ENCODE measurements at regions not wholly inside any gene's neighbourhood (a gene's known extent, or its start where the extent isn't known, plus 50 kb on each side); places are given as distances from the start of the nearest gene placed in this dataset.
"Not testable (repeated sequence)": the region's sequence is repeated elsewhere in the genome, so short reads cannot be mapped to it uniquely, and the experiment has no call there.

- DNase-seq; intact Hi-C loops (cut with DNase I): not testable (repeated sequence)
These were observed 585.2 kb downstream of the TTLL7 start for GRCh38 chr1:83413839-83414107.

GRCh38 chr1:83410746-83411413 is 588.1 kb downstream of the TTLL7 start:
- DNase-seq; intact Hi-C loops (cut with DNase I): not testable (repeated sequence)

GRCh38 chr1:83406693-83407371 is 592.1 kb downstream of the TTLL7 start:
- DNase-seq; intact Hi-C loops (cut with DNase I): not testable (repeated sequence)

GRCh38 chr1:83405789-83406188 is 593.1 kb downstream of the TTLL7 start:
- intact Hi-C loops (cut with DNase I); DNase-seq: not testable (repeated sequence)

- intact Hi-C loops (cut with DNase I); DNase-seq: not testable (repeated sequence)
These were observed 595.4 kb downstream of the TTLL7 start for GRCh38 chr1:83403500-83403899.

- DNase-seq; intact Hi-C loops (cut with DNase I): not testable (repeated sequence)
These were observed 597.8 kb downstream of the TTLL7 start for GRCh38 chr1:83401146-83401545.

GRCh38 chr1:83400173-83400572 is 598.8 kb downstream of the TTLL7 start:
- intact Hi-C loops (cut with DNase I); DNase-seq: not testable (repeated sequence)

- intact Hi-C loops (cut with DNase I); DNase-seq: not testable (repeated sequence)
These were observed 600.8 kb downstream of the TTLL7 start for GRCh38 chr1:83398125-83398524.

GRCh38 chr1:83395130-83395529 is 603.8 kb downstream of the TTLL7 start:
- intact Hi-C loops (cut with DNase I); DNase-seq: not testable (repeated sequence)

GRCh38 chr1:83386946-83387345 is 612.0 kb downstream of the TTLL7 start:
- DNase-seq; intact Hi-C loops (cut with DNase I): not testable (repeated sequence)

GRCh38 chr1:83383107-83383506 is 615.8 kb downstream of the TTLL7 start:
- DNase-seq; intact Hi-C loops (cut with DNase I): not testable (repeated sequence)

- DNase-seq; intact Hi-C loops (cut with DNase I): not testable (repeated sequence)
These were observed 625.9 kb downstream of the TTLL7 start for GRCh38 chr1:83373018-83373417.

- DNase-seq; intact Hi-C loops (cut with DNase I): not testable (repeated sequence)
These were observed 629.1 kb downstream of the TTLL7 start for GRCh38 chr1:83369853-83370252.

GRCh38 chr1:83365320-83365719 is 633.6 kb downstream of the TTLL7 start:
- intact Hi-C loops (cut with DNase I); DNase-seq: not testable (repeated sequence)

GRCh38 chr1:83345375-83345774 is 653.6 kb downstream of the TTLL7 start:
- DNase-seq; intact Hi-C loops (cut with DNase I): not testable (repeated sequence)

- intact Hi-C loops (cut with DNase I); DNase-seq: not testable (repeated sequence)
These were observed 655.2 kb downstream of the TTLL7 start for GRCh38 chr1:83343767-83344166.

GRCh38 chr1:83342995-83343394 is 655.9 kb downstream of the TTLL7 start:
- intact Hi-C loops (cut with DNase I), result not testable (repeated sequence)
- peak in 2 of 10 donors; percentile 46 to 62 for DNase-seq

- DNase-seq; intact Hi-C loops (cut with DNase I): not testable (repeated sequence)
These were observed 666.6 kb downstream of the TTLL7 start for GRCh38 chr1:83332308-83332707.

- intact Hi-C loops (cut with DNase I), result no loop called here
- no peak for DNase-seq
These were observed 680.6 kb downstream of the TTLL7 start for GRCh38 chr1:83318366-83318765.

- intact Hi-C loops (cut with DNase I); DNase-seq: not testable (repeated sequence)
These were observed 683.5 kb downstream of the TTLL7 start for GRCh38 chr1:83315446-83315845.

GRCh38 chr1:83310161-83310560 is 688.8 kb downstream of the TTLL7 start:
- DNase-seq; intact Hi-C loops (cut with DNase I): not testable (repeated sequence)

- peak in 1 of 10 donors; percentile 24 for DNase-seq
- intact Hi-C loops (cut with DNase I), result not testable (repeated sequence)
These were observed 689.9 kb downstream of the TTLL7 start for GRCh38 chr1:83309035-83309434.

All from posterior cingulate gyrus (tissue), 11 donors.